T-helper 2 cell treated with Interferon-gamma antibody and Interleukin-4, amounts not matched to agents 100 ng/mL and 5 ng/mL, for 36 hours (primary cell): ENCODE measurements at regions not wholly inside any gene's neighbourhood (a gene's known extent, or its start where the extent isn't known, plus 50 kb on each side); places are given as distances from the start of the nearest gene placed in this dataset.

ENCODE experiments used
- intact Hi-C: fragments of 100-400 bp; cut with micrococcal nuclease; formaldehyde crosslinking; loops from one replicate; pipeline ENCODE4 v1.15.1; 2023

DNA sequence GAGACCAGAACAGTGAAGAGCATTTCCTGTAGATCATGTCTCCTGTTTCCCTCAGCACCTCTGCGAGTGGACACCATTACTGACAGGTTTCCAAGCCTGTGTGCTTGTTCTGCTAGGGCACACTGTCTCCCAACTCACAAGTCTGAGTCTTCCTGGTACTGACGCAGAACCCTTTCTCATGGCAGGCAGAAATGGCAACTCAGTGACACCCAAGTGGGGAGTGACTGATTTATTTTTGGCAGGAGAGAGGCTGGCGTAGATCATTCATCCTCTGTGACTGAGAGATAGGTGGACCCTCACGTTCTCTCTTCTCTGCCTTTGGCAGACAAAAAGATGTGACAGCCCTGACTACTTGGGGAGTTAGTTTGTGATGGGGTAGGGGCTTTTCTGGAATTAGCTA lies 183.4 kb downstream of the RFC3 start:
- intact Hi-C loops = no loop called here

GRCh38 chr13:34002141-34002540 lies 184.2 kb downstream of the RFC3 start:
- intact Hi-C loops = no loop called here

DNA sequence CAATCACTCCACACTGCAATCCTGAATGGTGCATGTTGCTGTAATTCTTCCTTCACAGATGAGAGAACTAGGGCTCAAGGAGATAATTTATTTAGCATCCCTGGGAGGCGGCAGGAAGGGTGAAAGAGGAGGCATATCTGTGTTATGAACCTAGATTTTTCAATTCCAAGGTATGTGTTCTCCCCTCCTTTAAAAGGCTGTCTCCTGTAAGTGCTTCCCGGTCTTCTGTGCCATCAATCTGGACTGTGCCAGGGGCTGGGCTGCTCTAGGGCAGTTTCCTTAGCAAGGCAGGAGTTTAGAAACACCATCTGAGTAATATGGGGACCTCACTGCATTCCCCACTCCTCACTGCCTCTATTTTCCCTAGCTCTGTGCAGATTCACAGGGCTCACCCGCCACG lies 185.0 kb downstream of the RFC3 start:
- intact Hi-C loops = no loop called here

DNA sequence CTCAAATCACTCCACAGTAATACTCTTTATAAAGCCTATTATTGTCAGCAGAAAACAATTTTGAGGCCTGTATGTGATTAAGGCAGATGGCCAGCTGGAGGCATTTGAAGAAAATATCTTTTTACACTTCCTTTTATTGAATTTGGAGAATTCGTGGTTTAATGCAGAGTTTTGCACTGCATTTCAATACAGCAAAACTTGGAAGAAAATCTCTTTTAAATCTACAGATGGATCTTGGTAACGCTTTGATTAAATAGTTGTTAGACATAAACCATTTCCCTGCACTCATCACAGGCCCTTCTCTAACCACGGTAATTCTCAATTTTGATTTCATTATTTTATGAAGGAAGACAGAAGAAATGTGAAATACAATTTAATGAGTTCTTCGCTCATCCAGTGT lies 185.7 kb downstream of the RFC3 start:
- intact Hi-C loops = no loop called here

- intact Hi-C loops = no loop called here
Measured at GRCh38 chr13:34004676-34005075, 186.7 kb downstream of the RFC3 start.

GRCh38 chr13:34006011-34006410 lies 188.1 kb downstream of the RFC3 start:
- intact Hi-C loops = no loop called here

- intact Hi-C loops = no loop called here
Measured at GRCh38 chr13:34011552-34012085, 193.7 kb downstream of the RFC3 start.

- intact Hi-C loops = no loop called here
Measured at GRCh38 chr13:34012382-34012781, 194.4 kb downstream of the RFC3 start.

DNA sequence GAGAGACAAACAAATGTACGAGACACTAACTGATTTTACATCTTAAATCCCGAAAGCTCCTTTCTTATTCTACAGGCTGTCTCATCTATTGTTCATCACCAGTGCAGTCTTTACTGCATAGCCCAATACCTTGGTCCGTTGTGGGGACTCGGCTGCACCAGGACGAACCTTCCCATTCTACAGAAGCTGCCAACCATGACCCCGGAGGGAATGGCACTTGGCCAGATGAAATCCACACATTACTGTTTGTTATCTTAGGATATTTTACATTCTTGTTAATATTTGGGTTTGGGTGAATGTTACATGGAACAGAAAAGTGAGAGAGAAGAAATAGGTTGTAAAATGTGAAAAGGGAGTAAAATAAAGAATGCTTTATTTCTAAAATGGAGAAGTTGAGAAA lies 195.1 kb downstream of the RFC3 start:
- intact Hi-C loops = no loop called here

DNA sequence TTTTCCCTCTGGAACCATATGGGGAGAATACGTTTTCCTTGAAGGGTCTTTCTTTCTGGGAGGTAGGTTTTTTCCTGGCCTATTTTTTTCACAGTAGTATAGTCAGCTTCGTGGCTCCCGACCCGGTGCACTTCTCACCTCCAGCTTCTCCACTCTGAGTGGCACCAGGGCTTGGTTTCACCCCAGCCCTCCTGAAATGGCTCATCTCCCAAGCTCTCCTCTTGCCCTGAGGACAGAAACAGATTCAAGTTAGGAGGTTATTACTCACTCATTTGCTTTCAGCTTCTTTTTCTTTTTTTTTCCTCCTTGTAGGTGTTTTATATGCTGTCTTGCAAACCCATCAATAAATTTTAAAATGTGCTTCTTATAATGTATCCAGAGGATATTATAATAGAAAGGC lies 199.3 kb downstream of the RFC3 start:
- intact Hi-C loops = no loop called here

DNA sequence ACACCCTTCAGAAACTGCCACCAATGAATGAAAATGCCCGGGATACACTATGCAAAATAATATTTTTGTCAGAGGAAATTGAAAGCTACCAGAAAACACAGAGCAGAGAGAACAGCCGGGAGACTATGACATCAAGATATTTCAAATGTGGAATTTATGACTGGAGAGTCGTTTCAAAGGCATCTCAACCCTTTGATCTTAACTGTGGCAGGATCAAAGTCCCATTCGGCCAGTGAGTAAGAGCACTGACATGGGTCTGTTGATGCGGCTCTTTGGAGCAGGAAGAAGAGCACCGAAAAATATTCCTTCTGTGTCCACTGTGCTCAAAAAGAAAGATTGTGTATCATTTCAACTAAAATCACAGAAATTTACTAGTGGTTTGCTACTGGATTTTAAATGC lies 201.9 kb downstream of the RFC3 start:
- intact Hi-C loops = no loop called here

DNA sequence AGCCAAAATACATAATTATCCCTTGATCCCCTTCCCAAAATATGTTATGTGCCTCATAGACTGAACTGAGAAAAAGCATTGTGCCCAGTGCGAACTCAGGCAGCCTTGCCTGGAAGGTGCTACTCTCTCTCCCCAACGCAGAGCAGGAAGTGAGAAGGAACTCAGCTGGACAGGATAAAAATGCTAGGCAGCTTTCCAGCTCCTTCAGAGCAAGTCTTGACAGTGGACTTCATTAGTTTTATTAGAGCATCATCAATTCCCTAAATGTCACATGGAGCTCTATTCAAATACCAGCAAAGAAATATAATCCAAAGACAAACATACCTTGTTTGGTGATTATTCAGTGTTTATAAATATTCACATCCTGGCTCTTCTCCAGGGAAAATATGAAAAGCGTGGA lies 202.4 kb downstream of the RFC3 start:
- intact Hi-C loops = no loop called here

DNA sequence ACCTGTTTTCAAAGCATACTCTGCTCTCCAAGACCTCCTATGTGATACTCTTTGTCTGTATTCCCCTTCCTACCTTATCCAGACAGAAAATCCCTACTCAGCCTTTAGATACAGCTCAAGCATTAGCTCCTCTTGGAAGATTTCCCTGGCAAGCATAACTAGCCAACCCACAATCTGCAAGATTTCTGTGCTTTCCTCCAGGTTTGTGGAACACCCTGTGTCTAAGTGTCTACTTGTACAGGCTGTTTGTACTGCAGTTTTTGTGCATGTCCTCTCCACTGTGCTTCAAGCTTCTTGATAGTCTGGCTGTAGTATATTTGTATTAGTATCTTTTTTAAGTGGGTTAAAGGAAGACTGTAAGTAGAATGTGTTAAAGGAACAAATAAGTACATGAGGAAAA lies 203.7 kb downstream of the RFC3 start:
- intact Hi-C loops = no loop called here

GRCh38 chr13:34025746-34026145 lies 207.8 kb downstream of the RFC3 start:
- intact Hi-C loops = no loop called here

DNA sequence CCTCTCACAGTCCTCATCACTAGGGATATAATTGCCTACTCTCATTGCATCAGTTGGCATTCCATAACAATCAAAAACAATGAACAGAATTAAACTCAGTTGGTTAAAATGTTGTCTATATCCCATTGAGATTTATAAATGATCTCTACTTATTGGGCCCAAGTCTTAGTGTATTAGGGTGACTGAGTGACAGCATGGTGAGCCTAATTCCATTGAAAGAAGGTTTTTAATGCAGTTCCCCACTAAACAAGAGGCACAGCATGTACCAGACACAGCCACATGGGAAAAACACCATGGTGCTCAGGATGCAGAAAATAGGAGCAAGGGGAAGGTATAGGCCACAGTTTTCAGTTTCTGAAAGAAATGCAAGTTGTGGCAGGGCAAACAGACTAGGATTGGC lies 208.4 kb downstream of the RFC3 start:
- intact Hi-C loops = no loop called here

- intact Hi-C loops = no loop called here
Measured at GRCh38 chr13:34028496-34029442, 210.8 kb downstream of the RFC3 start.

DNA sequence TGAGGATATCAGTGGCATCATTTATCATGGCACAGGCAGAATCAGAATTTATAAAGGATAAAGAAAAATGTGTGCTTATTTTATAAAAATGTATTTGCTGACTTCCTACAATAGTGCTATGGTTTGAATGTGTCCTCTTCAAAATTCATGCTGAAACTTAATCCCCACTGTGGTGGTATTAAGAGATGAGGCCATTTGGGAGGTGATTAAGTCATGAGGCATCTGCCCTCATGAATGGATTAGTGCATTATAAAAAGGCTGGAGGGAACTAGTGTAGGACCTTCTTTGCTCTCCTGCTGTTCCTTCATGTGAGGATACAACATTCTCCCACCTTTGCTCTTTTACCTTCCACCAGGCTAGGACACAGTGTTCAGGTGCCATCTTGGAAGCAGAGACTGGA lies 212.8 kb downstream of the RFC3 start:
- intact Hi-C loops = no loop called here

- intact Hi-C loops = no loop called here
Measured at GRCh38 chr13:34031610-34032009, 213.7 kb downstream of the RFC3 start.

GRCh38 chr13:34034411-34034810 lies 216.5 kb downstream of the RFC3 start:
- intact Hi-C loops = no loop called here

DNA sequence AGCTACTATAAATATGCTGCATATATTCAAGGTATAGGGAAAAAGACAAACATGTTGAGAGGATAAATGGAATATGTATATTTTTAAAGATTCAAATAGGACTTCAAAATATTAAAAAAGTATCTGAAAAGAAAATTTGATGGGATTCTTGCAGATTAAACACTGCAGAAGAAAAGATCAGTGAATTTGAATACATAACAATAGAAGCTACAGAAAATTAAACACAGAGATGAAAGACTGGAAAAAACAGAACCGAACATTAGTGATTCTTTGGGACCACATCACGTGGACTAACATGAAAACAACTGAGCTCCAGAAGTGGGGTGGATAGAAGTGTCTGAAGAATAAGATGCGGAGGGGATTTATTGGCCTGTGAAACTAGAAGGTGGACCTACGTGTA lies 217.2 kb downstream of the RFC3 start:
- intact Hi-C loops = no loop called here

- intact Hi-C loops = no loop called here
Measured at GRCh38 chr13:34035676-34036325, 217.9 kb downstream of the RFC3 start.
